A673 (cell line): ENCODE measurements at regions not wholly inside any gene's neighbourhood (a gene's known extent, or its start where the extent isn't known, plus 50 kb on each side); places are given as distances from the start of the nearest gene placed in this dataset.

ENCODE experiments used
- EZH2 ChIP-seq: fragments of 200-600 bp; sonication (generic); IDR thresholded peaks from 2 replicates; pipeline ENCODE4 v1.6.1; 2017; ENCODE audit warnings: borderline replicate concordance, low read depth, mild to moderate bottlenecking, mixed read lengths, antibody characterized with exemption, low read length; ENCODE audit not compliant: poor library complexity, severe bottlenecking
- TF ChIP-seq, protein P1 (sequence below): fragments of 300-800, 200-600 bp; sonication (generic); conservative IDR thresholded peaks from 2 replicates; pipeline ENCODE4 v1.5.1; 2017; ENCODE audit warnings: low read depth, mild to moderate bottlenecking, antibody characterized with exemption, low read length, moderate library complexity, mixed read lengths

DNA sequence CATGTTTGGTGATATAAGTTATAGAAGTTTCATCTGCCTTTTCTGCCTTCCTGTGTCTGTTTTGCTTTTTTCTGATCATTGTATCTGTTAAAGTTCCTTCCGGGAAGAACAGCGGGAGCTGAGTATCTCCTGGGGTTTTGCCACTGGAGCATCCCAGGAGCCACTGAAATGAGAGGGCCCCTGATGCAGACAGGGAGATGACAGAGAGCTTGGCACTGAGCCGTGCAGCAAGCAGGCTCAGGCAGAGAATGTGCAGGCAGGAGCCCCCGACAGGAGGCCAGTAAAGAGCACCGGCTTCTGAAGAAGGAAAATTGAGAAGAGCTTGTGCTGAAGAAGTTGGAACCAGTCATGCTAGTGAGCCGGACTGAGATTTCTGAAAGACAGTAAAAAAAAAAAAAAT is 137.8 kb downstream of the TDRD15 start:
- TF ChIP-seq EZH2 = no peak
- TF ChIP-seq, protein P1, sequence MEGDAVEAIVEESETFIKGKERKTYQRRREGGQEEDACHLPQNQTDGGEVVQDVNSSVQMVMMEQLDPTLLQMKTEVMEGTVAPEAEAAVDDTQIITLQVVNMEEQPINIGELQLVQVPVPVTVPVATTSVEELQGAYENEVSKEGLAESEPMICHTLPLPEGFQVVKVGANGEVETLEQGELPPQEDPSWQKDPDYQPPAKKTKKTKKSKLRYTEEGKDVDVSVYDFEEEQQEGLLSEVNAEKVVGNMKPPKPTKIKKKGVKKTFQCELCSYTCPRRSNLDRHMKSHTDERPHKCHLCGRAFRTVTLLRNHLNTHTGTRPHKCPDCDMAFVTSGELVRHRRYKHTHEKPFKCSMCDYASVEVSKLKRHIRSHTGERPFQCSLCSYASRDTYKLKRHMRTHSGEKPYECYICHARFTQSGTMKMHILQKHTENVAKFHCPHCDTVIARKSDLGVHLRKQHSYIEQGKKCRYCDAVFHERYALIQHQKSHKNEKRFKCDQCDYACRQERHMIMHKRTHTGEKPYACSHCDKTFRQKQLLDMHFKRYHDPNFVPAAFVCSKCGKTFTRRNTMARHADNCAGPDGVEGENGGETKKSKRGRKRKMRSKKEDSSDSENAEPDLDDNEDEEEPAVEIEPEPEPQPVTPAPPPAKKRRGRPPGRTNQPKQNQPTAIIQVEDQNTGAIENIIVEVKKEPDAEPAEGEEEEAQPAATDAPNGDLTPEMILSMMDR = no peak
